HG03159 (cell line): ENCODE measurements at regions not wholly inside any gene's neighbourhood (a gene's known extent, or its start where the extent isn't known, plus 50 kb on each side); places are given as distances from the start of the nearest gene placed in this dataset.
"Not testable (repeated sequence)": the region's sequence is repeated elsewhere in the genome, so short reads cannot be mapped to it uniquely, and the experiment has no call there.

Source experiments
- ATAC-seq: cut with Tn5 transposase; IDR thresholded peaks from one replicate; pipeline ENCODE4 v1.9.1; 2021; ENCODE audit warnings: mild to moderate bottlenecking, moderate library complexity; ENCODE audit not compliant: unreplicated experiment

- ATAC-seq, result not testable (repeated sequence)
Observed at GRCh38 chrX:40788698-40789097, 53.4 kb upstream of the MED14 start.

- ATAC-seq, result no peak
Observed at GRCh38 chrX:40792433-40792832, 57.1 kb upstream of the MED14 start.

GRCh38 chrX:40794829-40795130 lies 59.4 kb upstream of the MED14 start:
- ATAC-seq, result not testable (repeated sequence)

GRCh38 chrX:40799745-40800144 lies 64.4 kb upstream of the MED14 start:
- ATAC-seq, result not testable (repeated sequence)

- ATAC-seq, result no peak
Observed at GRCh38 chrX:40805404-40805803, 70.1 kb upstream of the MED14 start.

- no peak for ATAC-seq
Observed at GRCh38 chrX:40806513-40807220, 71.3 kb upstream of the MED14 start.

- no peak for ATAC-seq
Observed at GRCh38 chrX:40807384-40807783, 72.0 kb upstream of the MED14 start.

- no peak for ATAC-seq
Observed at GRCh38 chrX:40808203-40808602, 72.9 kb upstream of the MED14 start.

- ATAC-seq, result no peak
Observed at GRCh38 chrX:40809210-40809609, 73.9 kb upstream of the MED14 start.

- not testable (repeated sequence) for ATAC-seq
Observed at GRCh38 chrX:40815045-40815444, 79.7 kb upstream of the MED14 start.

- no peak for ATAC-seq
Observed at GRCh38 chrX:40816906-40817305, 81.6 kb upstream of the MED14 start.

- ATAC-seq, result no peak
Observed at GRCh38 chrX:40818236-40818635, 82.9 kb upstream of the MED14 start.

- ATAC-seq, result no peak
Observed at GRCh38 chrX:40821780-40822179, 86.4 kb upstream of the MED14 start.

- ATAC-seq, result no peak
Observed at GRCh38 chrX:40827331-40827730, 92.0 kb upstream of the MED14 start.

- no peak for ATAC-seq
Observed at GRCh38 chrX:40831750-40832149, 96.4 kb upstream of the MED14 start.

GRCh38 chrX:40832723-40833122 lies 97.4 kb upstream of the MED14 start:
- no peak for ATAC-seq

- ATAC-seq, result no peak
Observed at GRCh38 chrX:40834225-40834624, 98.9 kb upstream of the MED14 start.

- ATAC-seq, result no peak
Observed at GRCh38 chrX:40835526-40835925, 100.2 kb upstream of the MED14 start.

GRCh38 chrX:40843643-40844042 lies 108.3 kb upstream of the MED14 start:
- no peak for ATAC-seq

GRCh38 chrX:40844471-40844870 lies 109.1 kb upstream of the MED14 start:
- no peak for ATAC-seq

GRCh38 chrX:40845331-40845911 lies 110.1 kb upstream of the MED14 start:
- no peak for ATAC-seq

GRCh38 chrX:40849906-40850823 lies 114.8 kb upstream of the MED14 start:
- ATAC-seq, result no peak
